Fibroblast of villous mesenchyme (primary cell): ENCODE measurements at regions not wholly inside any gene's neighbourhood (a gene's known extent, or its start where the extent isn't known, plus 50 kb on each side); places are given as distances from the start of the nearest gene placed in this dataset.

ENCODE experiments used
- DNase-seq: peaks from one replicate; pipeline ENCODE4 v3.0.0-alpha.2; 2010; ENCODE audit warnings: low read depth
- H3K4me3 ChIP-seq: 2 replicates; pipeline ENCODE4 v1.5.1; 2011; ENCODE audit warnings: low read depth, mild to moderate bottlenecking, low read length
- CTCF ChIP-seq: IDR thresholded peaks from 2 replicates; pipeline ENCODE4 v1.5.1; 2012; ENCODE audit warnings: low read depth, mild to moderate bottlenecking, low read length; ENCODE audit not compliant: insufficient read depth

GRCh38 chr5:173441053-173441628 lies 112.9 kb upstream of the STC2 start:
- DNase-seq: no peak
- no peak for TF ChIP-seq CTCF
- no peak overlapping the region for H3K4me3 ChIP-seq

GRCh38 chr5:173438951-173439350 lies 110.7 kb upstream of the STC2 start:
- TF ChIP-seq CTCF: no peak
- no peak overlapping the region for H3K4me3 ChIP-seq
- no peak for DNase-seq

GRCh38 chr5:173435447-173435846 lies 107.2 kb upstream of the STC2 start:
- H3K4me3 ChIP-seq: no peak overlapping the region
- TF ChIP-seq CTCF: no peak
- DNase-seq: no peak

- no peak overlapping the region for H3K4me3 ChIP-seq
- DNase-seq: no peak
- no peak for TF ChIP-seq CTCF
These were observed 106.1 kb upstream of the STC2 start for GRCh38 chr5:173434270-173434669.

GRCh38 chr5:173430394-173430793 lies 102.2 kb upstream of the STC2 start:
- no peak for TF ChIP-seq CTCF
- no peak overlapping the region for H3K4me3 ChIP-seq
- DNase-seq: no peak

GRCh38 chr5:173429489-173430150 lies 101.4 kb upstream of the STC2 start:
- no peak for TF ChIP-seq CTCF
- no peak for DNase-seq
- H3K4me3 ChIP-seq: no peak overlapping the region
